HEK293 (cell line): ENCODE measurements at regions not wholly inside any gene's neighbourhood (a gene's known extent, or its start where the extent isn't known, plus 50 kb on each side); places are given as distances from the start of the nearest gene placed in this dataset.

Source experiments
- CTCF ChIA-PET: fragments of 350-600 bp; formaldehyde crosslinking; extraction: SDS; loops from one replicate; lab custom pipeline; 2021; ENCODE audit warnings: antibody characterized with exemption; lab: Yijun Ruan, JAX
- POLR2A ChIA-PET: fragments of 300-600 bp; formaldehyde crosslinking; extraction: SDS; loops from one replicate; lab custom pipeline; 2020; ENCODE audit warnings: antibody characterized with exemption, inconsistent platforms; lab: Yijun Ruan, JAX
- H3K27ac ChIP-seq: fragments of 200-500 bp; sonication (Bioruptor generic); 2 replicates; pipeline ENCODE4 v1.5.1; 2014; ENCODE audit warnings: low read depth, low read length, control low read depth, inconsistent platforms; ENCODE audit errors: extremely low read depth
- H3K36me3 ChIP-seq, 2 experiments: fragments of 200-500 bp in 1 of 2; sonication (Bioruptor generic) in 1 of 2; 1 replicate in 1 of 2; 2 replicates in 1 of 2; pipeline ENCODE4 v1.5.1; 2014 to 2017; ENCODE audit warnings: inconsistent platforms in 2 of 2, low read length in 2 of 2; ENCODE audit not compliant: control insufficient read depth in 2 of 2, insufficient read depth in 1 of 2
- H3K4me1 ChIP-seq: fragments of 200-500 bp; sonication (Bioruptor generic); 2 replicates; pipeline ENCODE4 v1.5.1; 2014; ENCODE audit warnings: mild to moderate bottlenecking, low read length, inconsistent platforms; ENCODE audit not compliant: control insufficient read depth, insufficient read depth
- H3K4me3 ChIP-seq: 2 replicates; pipeline ENCODE4 v1.5.1; 2011; ENCODE audit warnings: low read depth, mild to moderate bottlenecking, control low read depth, low read length, moderate library complexity
- H3K9me3 ChIP-seq: fragments of 200-500 bp; sonication (Bioruptor generic); 2 replicates; pipeline ENCODE4 v1.5.1; 2014; ENCODE audit warnings: low read depth, low read length, inconsistent platforms; ENCODE audit not compliant: control insufficient read depth, insufficient read depth
- GFI1B ChIP-seq: fragments of 450-650 bp; formaldehyde crosslinking; IDR thresholded peaks from 2 replicates; pipeline ENCODE4 v1.5.1; 2016; ENCODE audit warnings: missing biosample characterization, missing genetic modification characterization
- GLI4 ChIP-seq: fragments of 450-650 bp; formaldehyde crosslinking; IDR thresholded peaks from 2 replicates; pipeline ENCODE4 v1.5.1; 2016; ENCODE audit warnings: missing biosample characterization, missing genetic modification characterization
- GLIS1 ChIP-seq: fragments of 450-650 bp; formaldehyde crosslinking; IDR thresholded peaks from 2 replicates; pipeline ENCODE4 v1.5.1; 2016; ENCODE audit warnings: missing biosample characterization, missing genetic modification characterization
- WT1 ChIP-seq: fragments of 450-650 bp; formaldehyde crosslinking; IDR thresholded peaks from 2 replicates; pipeline ENCODE4 v1.5.1; 2016; ENCODE audit warnings: missing biosample characterization, missing genetic modification characterization
- ZEB2 ChIP-seq: fragments of 450-650 bp; formaldehyde crosslinking; IDR thresholded peaks from 2 replicates; pipeline ENCODE4 v1.5.1; 2016; ENCODE audit warnings: missing biosample characterization, missing genetic modification characterization
- ZFP41 ChIP-seq: fragments of 450-650 bp; formaldehyde crosslinking; IDR thresholded peaks from 2 replicates; pipeline ENCODE4 v1.5.1; 2016; ENCODE audit warnings: missing biosample characterization, missing genetic modification characterization, borderline replicate concordance
- ZNF174 ChIP-seq: fragments of 450-650 bp; formaldehyde crosslinking; IDR thresholded peaks from 2 replicates; pipeline ENCODE4 v1.5.0; 2017; ENCODE audit warnings: missing biosample characterization, mild to moderate bottlenecking, missing genetic modification characterization
- ZNF175 ChIP-seq: fragments of 450-650 bp; formaldehyde crosslinking; IDR thresholded peaks from 2 replicates; pipeline ENCODE4 v1.5.1; 2016; ENCODE audit warnings: missing biosample characterization, missing genetic modification characterization
- ZNF19 ChIP-seq: fragments of 450-650 bp; formaldehyde crosslinking; IDR thresholded peaks from 2 replicates; pipeline ENCODE4; 2016; ENCODE audit warnings: missing biosample characterization, missing genetic modification characterization, low read depth
- ZNF266 ChIP-seq: fragments of 450-650 bp; formaldehyde crosslinking; IDR thresholded peaks from 2 replicates; pipeline ENCODE4 v1.5.1; 2016; ENCODE audit warnings: missing biosample characterization, missing genetic modification characterization, low read depth
- ZNF292 ChIP-seq: fragments of 450-650 bp; formaldehyde crosslinking; IDR thresholded peaks from 2 replicates; pipeline ENCODE4 v1.5.1; 2016; ENCODE audit warnings: low read depth, missing biosample characterization, missing genetic modification characterization, borderline replicate concordance
- ZNF335 ChIP-seq: fragments of 450-650 bp; formaldehyde crosslinking; conservative IDR thresholded peaks from 2 replicates; pipeline ENCODE4 v1.5.1; 2016; ENCODE audit warnings: missing biosample characterization, missing genetic modification characterization
- ZNF350 ChIP-seq: fragments of 450-650 bp; formaldehyde crosslinking; IDR thresholded peaks from 2 replicates; pipeline ENCODE4 v1.5.0; 2017; ENCODE audit warnings: missing biosample characterization, mild to moderate bottlenecking, missing genetic modification characterization
- ZNF433 ChIP-seq: fragments of 450-650 bp; formaldehyde crosslinking; IDR thresholded peaks from 2 replicates; pipeline ENCODE4 v1.5.1; 2016; ENCODE audit warnings: missing biosample characterization, missing genetic modification characterization, low read depth
- ZNF514 ChIP-seq: fragments of 450-650 bp; formaldehyde crosslinking; IDR thresholded peaks from 2 replicates; pipeline ENCODE4 v1.5.1; 2016; ENCODE audit warnings: missing biosample characterization, missing genetic modification characterization
- ZNF548 ChIP-seq: fragments of 450-650 bp; formaldehyde crosslinking; IDR thresholded peaks from 2 replicates; pipeline ENCODE4 v1.5.1; 2016; ENCODE audit warnings: missing biosample characterization, missing genetic modification characterization
- ZNF561 ChIP-seq: fragments of 450-650 bp; IDR thresholded peaks from 2 replicates; pipeline ENCODE4 v1.5.1; 2018; ENCODE audit warnings: missing biosample characterization, missing genetic modification characterization, borderline replicate concordance
- ZNF571 ChIP-seq: fragments of 450-650 bp; formaldehyde crosslinking; IDR thresholded peaks from 2 replicates; pipeline ENCODE4 v1.5.0; 2017; ENCODE audit warnings: missing biosample characterization, missing genetic modification characterization
- ZNF670 ChIP-seq: fragments of 450-650 bp; formaldehyde crosslinking; IDR thresholded peaks from 2 replicates; pipeline ENCODE4 v1.5.1; 2016; ENCODE audit warnings: missing biosample characterization, missing genetic modification characterization, low read depth
- ZNF76 ChIP-seq: fragments of 450-650 bp; formaldehyde crosslinking; IDR thresholded peaks from 2 replicates; pipeline ENCODE4; 2016; ENCODE audit warnings: low read depth, missing biosample characterization, missing genetic modification characterization, borderline replicate concordance
- TF ChIP-seq, protein P1 (sequence below): fragments of 450-650 bp; formaldehyde crosslinking; IDR thresholded peaks from 2 replicates; pipeline ENCODE4 v1.5.0; 2017; ENCODE audit warnings: missing biosample characterization, missing genetic modification characterization, borderline replicate concordance
- TF ChIP-seq, protein P2 (sequence below): fragments of 450-650 bp; formaldehyde crosslinking; IDR thresholded peaks from 2 replicates; pipeline ENCODE4 v1.5.1; 2016; ENCODE audit warnings: missing biosample characterization, missing genetic modification characterization

- Histone ChIP-seq H3K9me3 (no peaks in the 10 kb centered on the region), H3K27ac (no peak overlapping the region), H3K36me3 (no peaks in the 10 kb centered on the region), H3K4me1 (no peaks in the 10 kb centered on the region), H3K4me3 (no peak overlapping the region)
- TF ChIP-seq ZNF175 (tag by site-specific recombination) (no peak), ZNF174 (no peak), ZNF76 (tag by site-specific recombination) (no peak), ZFP41 (tag by site-specific recombination) (no peak), GLI4 (tag by site-specific recombination) (no peak)
- ChIA-PET POLR2A (no interaction called here), CTCF (interaction anchor here (0.6 to 0.7 kb wide), 3 partner anchors 13 to 707 kb away, joined by 3 to 4 read pairs (median 3); no protein-coding TSS in a partner anchor)
Measured at GRCh38 chr2:126801473-126801872, 97.2 kb upstream of the TEX51 start.

GRCh38 chr2:126802316-126802715 lies 96.4 kb upstream of the TEX51 start:
- ChIA-PET POLR2A (no interaction called here), CTCF (interaction anchor here (0.6 kb wide), 2 partner anchors 706 to 1280 kb away, joined by 3 to 4 read pairs; no protein-coding TSS in a partner anchor)
- Histone ChIP-seq H3K27ac (no peak overlapping the region), H3K36me3 (no peaks in the 10 kb centered on the region), H3K9me3 (no peaks in the 10 kb centered on the region), H3K4me1 (no peaks in the 10 kb centered on the region), H3K4me3 (no peak overlapping the region)
- TF ChIP-seq ZNF670 (tag by site-specific recombination) (no peak), ZNF292 (tag by site-specific recombination) (no peak), ZNF335 (tag by site-specific recombination) (no peak), GFI1B (no peak)

DNA sequence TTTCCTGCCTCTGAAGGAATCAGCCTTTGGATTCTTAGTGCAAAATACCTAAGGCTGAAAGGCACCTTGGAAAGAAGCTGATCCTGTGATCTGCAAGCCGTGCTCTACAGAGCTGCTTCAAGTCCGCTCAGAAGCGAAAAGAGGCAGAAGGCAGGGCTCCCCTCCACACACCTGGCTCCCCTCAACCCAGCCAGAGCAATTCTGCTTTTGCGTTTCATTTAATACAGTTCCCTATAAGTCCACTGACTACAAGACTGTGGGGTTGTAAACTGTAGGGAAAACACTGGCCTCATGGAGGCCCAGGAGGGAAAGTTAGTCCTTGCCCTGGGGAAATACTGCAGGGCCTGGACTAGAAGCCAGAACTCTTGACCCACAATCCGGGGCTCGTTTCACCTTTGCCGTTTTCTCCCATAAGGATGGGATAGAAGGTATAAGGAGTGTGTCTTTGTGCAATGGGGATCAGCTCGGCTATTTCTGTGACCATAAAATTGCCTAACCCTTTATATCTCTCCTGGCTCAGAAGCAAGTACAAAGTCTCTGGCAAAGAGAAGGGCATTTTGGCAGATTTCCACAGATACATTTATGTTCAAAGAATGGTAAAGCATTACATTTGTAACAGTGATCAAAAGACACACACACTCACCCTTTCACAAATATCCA lies 95.8 kb upstream of the TEX51 start:
- H3K9me3 ChIP-seq, result no peaks in the 10 kb centered on the region
- CTCF ChIA-PET, result no interaction called here

More for the DNA sequence above, 95.8 kb upstream of the TEX51 start:
- no peaks in the 10 kb centered on the region for H3K36me3 ChIP-seq
- no peak overlapping the region for H3K27ac ChIP-seq
- POLR2A ChIA-PET, result no interaction called here
- no peak overlapping the region for H3K4me3 ChIP-seq
- no peaks in the 10 kb centered on the region for H3K4me1 ChIP-seq
- TF ChIP-seq ZNF19 (no peak), ZNF561 (no peak), ZEB2 (no peak), GLIS1 (tag by site-specific recombination) (no peak), ZNF514 (no peak), ZNF350 (no peak), ZNF266 (no peak), ZNF548 (no peak), ZNF433 (no peak), WT1 (tag by site-specific recombination) (no peak), ZNF571 (no peak)
- TF ChIP-seq, protein P1, sequence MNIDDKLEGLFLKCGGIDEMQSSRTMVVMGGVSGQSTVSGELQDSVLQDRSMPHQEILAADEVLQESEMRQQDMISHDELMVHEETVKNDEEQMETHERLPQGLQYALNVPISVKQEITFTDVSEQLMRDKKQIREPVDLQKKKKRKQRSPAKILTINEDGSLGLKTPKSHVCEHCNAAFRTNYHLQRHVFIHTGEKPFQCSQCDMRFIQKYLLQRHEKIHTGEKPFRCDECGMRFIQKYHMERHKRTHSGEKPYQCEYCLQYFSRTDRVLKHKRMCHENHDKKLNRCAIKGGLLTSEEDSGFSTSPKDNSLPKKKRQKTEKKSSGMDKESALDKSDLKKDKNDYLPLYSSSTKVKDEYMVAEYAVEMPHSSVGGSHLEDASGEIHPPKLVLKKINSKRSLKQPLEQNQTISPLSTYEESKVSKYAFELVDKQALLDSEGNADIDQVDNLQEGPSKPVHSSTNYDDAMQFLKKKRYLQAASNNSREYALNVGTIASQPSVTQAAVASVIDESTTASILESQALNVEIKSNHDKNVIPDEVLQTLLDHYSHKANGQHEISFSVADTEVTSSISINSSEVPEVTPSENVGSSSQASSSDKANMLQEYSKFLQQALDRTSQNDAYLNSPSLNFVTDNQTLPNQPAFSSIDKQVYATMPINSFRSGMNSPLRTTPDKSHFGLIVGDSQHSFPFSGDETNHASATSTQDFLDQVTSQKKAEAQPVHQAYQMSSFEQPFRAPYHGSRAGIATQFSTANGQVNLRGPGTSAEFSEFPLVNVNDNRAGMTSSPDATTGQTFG, result no peak
- TF ChIP-seq, protein P2, sequence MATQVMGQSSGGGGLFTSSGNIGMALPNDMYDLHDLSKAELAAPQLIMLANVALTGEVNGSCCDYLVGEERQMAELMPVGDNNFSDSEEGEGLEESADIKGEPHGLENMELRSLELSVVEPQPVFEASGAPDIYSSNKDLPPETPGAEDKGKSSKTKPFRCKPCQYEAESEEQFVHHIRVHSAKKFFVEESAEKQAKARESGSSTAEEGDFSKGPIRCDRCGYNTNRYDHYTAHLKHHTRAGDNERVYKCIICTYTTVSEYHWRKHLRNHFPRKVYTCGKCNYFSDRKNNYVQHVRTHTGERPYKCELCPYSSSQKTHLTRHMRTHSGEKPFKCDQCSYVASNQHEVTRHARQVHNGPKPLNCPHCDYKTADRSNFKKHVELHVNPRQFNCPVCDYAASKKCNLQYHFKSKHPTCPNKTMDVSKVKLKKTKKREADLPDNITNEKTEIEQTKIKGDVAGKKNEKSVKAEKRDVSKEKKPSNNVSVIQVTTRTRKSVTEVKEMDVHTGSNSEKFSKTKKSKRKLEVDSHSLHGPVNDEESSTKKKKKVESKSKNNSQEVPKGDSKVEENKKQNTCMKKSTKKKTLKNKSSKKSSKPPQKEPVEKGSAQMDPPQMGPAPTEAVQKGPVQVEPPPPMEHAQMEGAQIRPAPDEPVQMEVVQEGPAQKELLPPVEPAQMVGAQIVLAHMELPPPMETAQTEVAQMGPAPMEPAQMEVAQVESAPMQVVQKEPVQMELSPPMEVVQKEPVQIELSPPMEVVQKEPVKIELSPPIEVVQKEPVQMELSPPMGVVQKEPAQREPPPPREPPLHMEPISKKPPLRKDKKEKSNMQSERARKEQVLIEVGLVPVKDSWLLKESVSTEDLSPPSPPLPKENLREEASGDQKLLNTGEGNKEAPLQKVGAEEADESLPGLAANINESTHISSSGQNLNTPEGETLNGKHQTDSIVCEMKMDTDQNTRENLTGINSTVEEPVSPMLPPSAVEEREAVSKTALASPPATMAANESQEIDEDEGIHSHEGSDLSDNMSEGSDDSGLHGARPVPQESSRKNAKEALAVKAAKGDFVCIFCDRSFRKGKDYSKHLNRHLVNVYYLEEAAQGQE, result no peak
